GM18507 (cell line): ENCODE measurements at regions not wholly inside any gene's neighbourhood (a gene's known extent, or its start where the extent isn't known, plus 50 kb on each side); places are given as distances from the start of the nearest gene placed in this dataset.

ENCODE experiments used
- DNase-seq: peaks from one replicate; pipeline ENCODE4 v3.0.0; 2011; ENCODE audit warnings: low read depth; ENCODE audit not compliant: insufficient read length; ENCODE audit errors: extremely low spot score
- FAIRE-seq: peaks from 2 replicates; lab custom pipeline; 2011; peaks lifted over from hg19 to GRCh38; lab: Jason Lieb, UNC

GRCh38 chr9:115169003-115169402 lies 51.0 kb upstream of the TNC start:
- DNase-seq (no peak), FAIRE-seq (no peak)

- FAIRE-seq (no peak), DNase-seq (no peak)
Observed at GRCh38 chr9:115170358-115171073, 52.6 kb upstream of the TNC start.

GRCh38 chr9:115171921-115172388 lies 54.0 kb upstream of the TNC start:
- no peak for DNase-seq
- FAIRE-seq = no peak

- no peak for DNase-seq
- FAIRE-seq = no peak
Observed at GRCh38 chr9:115182264-115182663, 64.3 kb upstream of the TNC start.

GRCh38 chr9:115183436-115183835 lies 65.5 kb upstream of the TNC start:
- FAIRE-seq (no peak), DNase-seq (no peak)

GRCh38 chr9:115189686-115190085 lies 71.7 kb upstream of the TNC start:
- FAIRE-seq (no peak), DNase-seq (no peak)

- FAIRE-seq = peak; percentile 53
- DNase-seq = no peak
Observed at GRCh38 chr9:115191667-115192066, 73.7 kb upstream of the TNC start.

- DNase-seq (no peak), FAIRE-seq (no peak)
Observed at GRCh38 chr9:115192280-115192679, 74.3 kb upstream of the TNC start.

GRCh38 chr9:115192835-115193525 lies 75.0 kb upstream of the TNC start:
- DNase-seq (no peak), FAIRE-seq (peak; percentile 67)

- DNase-seq = no peak
Observed at GRCh38 chr9:115193777-115194176, 75.8 kb upstream of the TNC start.

GRCh38 chr9:115194216-115194615 lies 76.3 kb upstream of the TNC start:
- no peak for FAIRE-seq
- no peak for DNase-seq

More at GRCh38 chr9:115193777-115194176, 75.8 kb upstream of the TNC start:
- no peak for FAIRE-seq

- FAIRE-seq = no peak
- no peak for DNase-seq
Observed at GRCh38 chr9:115195912-115196311, 78.0 kb upstream of the TNC start.

GRCh38 chr9:115196919-115197318 lies 79.0 kb upstream of the TNC start:
- no peak for DNase-seq
- no peak for FAIRE-seq

GRCh38 chr9:115198001-115198400 lies 80.0 kb upstream of the TNC start:
- DNase-seq (no peak), FAIRE-seq (no peak)

- no peak for DNase-seq
- no peak for FAIRE-seq
Observed at GRCh38 chr9:115200711-115201505, 83.0 kb upstream of the TNC start.

GRCh38 chr9:115202181-115202580 lies 84.2 kb upstream of the TNC start:
- no peak for DNase-seq
- no peak for FAIRE-seq

GRCh38 chr9:115202960-115203751 lies 85.2 kb upstream of the TNC start:
- DNase-seq (no peak), FAIRE-seq (no peak)

- FAIRE-seq (peak; percentile 52), DNase-seq (no peak)
Observed at GRCh38 chr9:115204904-115205453, 87.0 kb upstream of the TNC start.
